Activated CD8-positive, alpha-beta memory T cell treated with anti-CD3 and anti-CD28 coated beads for 36 hours (primary cell): ENCODE measurements at regions not wholly inside any gene's neighbourhood (a gene's known extent, or its start where the extent isn't known, plus 50 kb on each side); places are given as distances from the start of the nearest gene placed in this dataset.
"Not testable (repeated sequence)": the region's sequence is repeated elsewhere in the genome, so short reads cannot be mapped to it uniquely, and the experiment has no call there.

Source experiments
- CTCF ChIA-PET: fragments of 350-600 bp; sonication (Branson Sonifier 250); formaldehyde crosslinking; loops from one replicate; lab custom pipeline; 2021; ENCODE audit warnings: antibody characterized with exemption; lab: Charles Lee
- POLR2A ChIA-PET: fragments of 350-600 bp; sonication (Branson Sonifier 250); formaldehyde crosslinking; loops from one replicate; lab custom pipeline; 2021; ENCODE audit warnings: antibody characterized with exemption; lab: Charles Lee

DNA sequence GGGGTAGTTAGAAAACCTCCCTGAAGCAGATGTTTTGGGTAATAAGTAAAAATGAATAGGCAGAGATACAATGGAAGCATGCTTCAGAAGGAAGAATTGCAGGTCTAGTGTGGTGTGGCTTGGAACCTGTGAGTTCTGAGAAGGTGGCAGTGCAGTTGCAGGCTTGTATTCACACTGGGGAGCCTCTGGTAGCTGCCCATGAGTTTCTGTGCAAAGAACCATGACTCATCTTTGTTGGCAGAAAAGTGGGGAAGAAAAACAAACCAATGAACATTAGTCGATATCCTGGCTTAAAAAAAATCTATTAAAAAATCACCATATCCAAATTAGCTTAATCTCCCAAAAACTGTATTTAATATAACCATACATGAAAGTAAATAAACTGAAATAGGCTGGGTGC is 232.6 kb downstream of the FAT3 start:
- POLR2A ChIA-PET, result no interaction called here
- CTCF ChIA-PET, result no interaction called here

- CTCF ChIA-PET, result no interaction called here
- POLR2A ChIA-PET, result no interaction called here
Measured at GRCh38 chr11:92458486-92458885, 233.9 kb downstream of the FAT3 start.

DNA sequence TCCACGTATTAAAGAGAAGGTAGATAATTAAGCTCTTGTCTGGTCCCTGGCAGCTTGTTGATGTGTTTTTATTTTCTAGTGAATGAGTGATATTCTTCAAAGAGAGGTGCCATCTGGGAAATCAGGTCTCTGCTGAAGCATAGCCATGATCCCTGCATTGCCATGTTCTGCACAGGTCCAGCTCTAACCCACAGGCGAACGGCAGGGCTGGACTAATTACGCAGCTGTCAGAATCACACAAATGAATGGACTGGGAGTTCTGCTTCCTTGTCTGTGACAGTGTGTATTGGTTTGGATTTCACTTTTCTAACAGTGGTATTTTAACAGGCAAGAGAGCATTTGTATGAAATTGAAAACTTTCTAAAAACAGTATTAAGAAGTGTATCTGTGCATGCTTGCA is 235.6 kb downstream of the FAT3 start:
- POLR2A ChIA-PET, result no interaction called here

DNA sequence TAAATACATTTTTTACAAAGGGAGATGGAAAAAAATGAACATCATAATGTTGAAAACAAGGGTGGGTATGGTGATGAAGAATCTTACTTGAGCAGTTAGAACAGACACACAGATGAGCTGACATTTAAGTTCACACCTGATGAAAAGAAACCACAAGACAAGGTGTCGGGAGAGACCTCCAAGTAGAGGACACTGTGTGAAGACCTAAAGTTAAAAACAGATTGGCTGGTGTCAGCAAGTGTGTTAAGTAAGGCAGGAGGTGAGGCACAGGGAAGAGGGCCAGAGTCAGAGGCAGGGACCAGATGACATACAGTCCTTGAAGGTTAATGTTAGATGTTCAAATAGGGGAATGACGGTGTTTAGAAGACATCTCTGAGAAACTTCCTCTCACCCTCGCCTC is 236.8 kb downstream of the FAT3 start:
- ChIA-PET POLR2A (no interaction called here), CTCF (no interaction called here)

More for the DNA sequence above, 235.6 kb downstream of the FAT3 start:
- CTCF ChIA-PET, result no interaction called here

DNA sequence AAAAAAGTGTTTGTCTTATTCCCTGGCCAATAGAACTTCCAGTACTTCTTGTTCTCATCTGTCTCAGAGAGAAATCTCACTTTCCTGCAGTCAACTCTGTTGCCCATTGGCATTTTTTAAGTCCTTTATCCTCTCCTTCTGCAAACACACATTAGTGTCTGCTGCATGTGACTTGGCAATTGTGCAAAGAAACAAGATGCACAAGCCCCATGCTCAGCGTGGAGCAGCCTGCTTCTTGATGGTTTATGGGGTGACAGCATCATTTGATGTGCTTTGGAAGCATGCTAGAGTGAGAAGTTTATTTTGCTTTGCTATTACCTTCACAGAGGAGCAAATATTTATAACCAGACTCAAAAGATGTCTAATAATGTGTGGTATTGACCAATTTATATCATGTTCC is 238.2 kb downstream of the FAT3 start:
- ChIA-PET POLR2A (no interaction called here), CTCF (no interaction called here)

DNA sequence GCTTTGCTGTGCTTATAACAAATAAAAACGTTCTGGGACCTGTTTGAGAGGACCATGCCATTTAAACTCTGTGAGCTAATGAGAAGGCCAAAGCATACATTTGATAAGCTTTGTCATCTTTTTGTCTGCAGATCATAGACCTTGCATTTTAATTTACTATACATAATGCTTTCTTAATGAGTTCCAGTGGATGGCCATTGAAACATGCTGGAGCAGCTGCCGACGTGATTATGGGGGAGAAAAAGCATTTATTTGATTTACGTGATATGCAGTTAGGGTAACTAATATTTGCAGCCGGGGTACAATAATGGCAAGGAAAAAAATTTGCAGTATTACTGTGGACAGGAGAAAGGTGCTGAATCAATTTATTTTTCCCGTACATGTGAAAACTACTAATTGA is 240.2 kb downstream of the FAT3 start:
- ChIA-PET POLR2A (no interaction called here), CTCF (interaction anchor here (0.5 kb wide), 1 partner anchor 49 kb away, joined by 4 read pairs; no protein-coding TSS in a partner anchor)

- POLR2A ChIA-PET, result not testable (repeated sequence)
- CTCF ChIA-PET, result interaction anchor here (0.5 kb wide), 1 partner anchor 50 kb away, joined by 4 read pairs; no protein-coding TSS in a partner anchor
Measured at GRCh38 chr11:92465410-92465809, 240.8 kb downstream of the FAT3 start.

DNA sequence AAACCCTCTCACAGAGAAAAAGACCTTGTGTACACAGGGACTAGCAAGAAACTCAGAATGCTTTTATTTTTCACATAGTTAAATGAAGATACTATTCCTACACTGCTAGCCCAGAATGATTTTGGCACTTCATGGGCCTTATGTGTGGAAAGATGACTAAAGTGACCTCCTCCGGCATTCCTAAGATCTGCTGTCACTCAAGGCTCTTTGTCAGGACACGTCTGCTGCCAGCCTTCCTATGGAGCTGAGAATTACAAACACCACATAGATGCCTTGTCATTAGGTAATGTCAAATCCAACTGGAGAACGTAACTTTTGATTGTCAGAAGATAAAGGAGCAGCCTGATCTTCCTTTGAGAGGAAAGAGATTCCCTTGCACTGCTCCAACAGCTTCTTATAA is 249.1 kb downstream of the FAT3 start:
- ChIA-PET CTCF (no interaction called here), POLR2A (no interaction called here)

DNA sequence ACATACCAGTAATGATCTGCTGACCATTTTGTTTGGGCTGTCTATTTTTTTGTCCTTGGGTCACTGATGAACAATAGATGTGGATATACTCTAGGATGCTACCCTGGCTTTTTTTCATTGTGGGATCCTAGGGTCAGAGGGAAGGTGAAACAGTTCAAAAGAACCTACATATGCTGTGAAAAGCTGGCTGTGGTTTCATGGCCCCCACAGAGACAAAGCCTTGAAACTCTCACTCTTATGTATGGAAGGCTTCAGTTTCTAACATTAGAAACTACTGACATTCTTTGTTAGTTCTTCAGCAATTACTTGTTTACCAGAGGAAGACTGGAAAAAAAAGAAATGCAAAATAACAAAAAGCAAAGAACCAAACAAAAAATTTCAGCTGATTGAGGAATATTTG is 250.7 kb downstream of the FAT3 start:
- CTCF ChIA-PET, result no interaction called here
- POLR2A ChIA-PET, result no interaction called here

DNA sequence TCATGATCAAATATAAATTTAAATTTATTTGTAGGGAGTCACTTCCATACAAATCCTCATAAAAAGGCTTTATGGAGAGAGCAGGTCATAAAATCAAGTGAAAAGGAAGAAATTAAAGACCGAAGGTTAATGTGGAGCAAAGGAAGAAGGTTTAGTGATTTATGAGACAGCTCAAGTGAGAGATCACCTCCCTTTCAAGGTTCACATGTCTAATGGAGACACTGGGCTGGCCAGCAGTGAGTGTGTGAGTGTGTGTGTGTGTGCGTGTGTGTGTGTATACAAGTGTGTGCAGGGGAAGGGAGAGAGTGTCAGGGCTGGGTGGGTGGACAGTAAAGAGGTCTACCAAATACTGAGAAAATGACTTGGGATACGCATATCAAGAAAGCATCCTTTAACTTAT is 251.2 kb downstream of the FAT3 start:
- POLR2A ChIA-PET, result no interaction called here

DNA sequence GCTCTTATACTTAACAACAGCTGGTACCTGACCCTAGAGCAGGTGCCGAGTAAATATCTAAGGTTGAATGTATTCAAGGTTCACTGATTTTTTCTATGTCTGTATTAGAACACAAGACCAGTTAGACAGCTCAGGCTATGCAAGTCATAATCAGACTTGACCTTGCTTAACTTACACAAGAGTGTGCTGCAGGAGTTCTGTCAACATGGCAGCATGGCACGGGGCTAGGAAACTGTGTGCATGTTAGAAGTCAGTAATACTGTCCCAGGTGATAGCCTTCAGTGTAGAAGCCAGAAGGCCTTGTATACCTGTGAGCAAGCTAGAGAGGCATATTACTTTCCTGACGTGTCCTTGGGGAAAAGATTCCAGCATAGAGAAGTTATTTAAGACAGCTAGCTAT is 253.1 kb downstream of the FAT3 start:
- POLR2A ChIA-PET, result no interaction called here
- CTCF ChIA-PET, result no interaction called here

More for the DNA sequence above, 251.2 kb downstream of the FAT3 start:
- CTCF ChIA-PET, result no interaction called here

DNA sequence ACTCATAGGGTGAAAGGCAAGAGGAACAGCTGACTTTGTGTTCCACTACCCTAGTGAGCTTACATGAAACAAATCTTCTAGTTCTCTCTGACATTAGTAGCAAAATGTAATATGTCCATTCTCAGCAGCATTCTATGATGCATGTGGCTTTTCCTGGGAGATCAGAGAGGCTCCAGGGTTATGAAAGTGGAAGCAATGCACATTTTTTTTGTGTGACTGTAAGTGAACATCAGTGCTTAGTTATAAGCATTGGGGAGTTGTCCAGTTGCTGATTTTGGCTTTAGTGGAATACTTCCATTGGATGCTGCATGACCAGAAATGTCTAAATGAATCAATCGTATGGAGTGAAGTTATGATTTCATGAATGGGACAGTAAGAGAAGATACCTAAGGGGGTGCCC is 255.9 kb downstream of the FAT3 start:
- ChIA-PET CTCF (no interaction called here), POLR2A (no interaction called here)

GRCh38 chr11:92482492-92483060 is 258.0 kb downstream of the FAT3 start:
- CTCF ChIA-PET, result no interaction called here
- POLR2A ChIA-PET, result no interaction called here

DNA sequence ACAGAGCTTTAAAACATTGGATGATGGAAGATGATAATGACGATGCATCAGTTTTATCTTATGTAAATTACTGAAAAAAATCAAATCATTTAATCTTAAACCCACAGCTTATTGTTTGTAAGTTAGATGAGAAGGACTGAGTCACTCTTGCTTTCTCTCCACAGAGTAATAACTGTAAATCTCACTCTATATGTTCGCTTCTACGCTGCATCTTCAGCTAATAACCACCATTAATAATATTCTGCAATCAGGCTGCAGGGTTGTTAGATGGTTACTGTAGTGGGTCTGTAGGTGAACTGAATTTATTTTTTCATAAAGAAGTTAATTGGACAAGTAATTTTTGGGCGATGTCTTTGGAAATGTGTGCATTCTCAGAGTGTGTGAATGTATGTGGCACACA is 260.0 kb downstream of the FAT3 start:
- ChIA-PET CTCF (no interaction called here), POLR2A (no interaction called here)

GRCh38 chr11:92489826-92490399 is 265.3 kb downstream of the FAT3 start:
- ChIA-PET CTCF (no interaction called here), POLR2A (no interaction called here)

DNA sequence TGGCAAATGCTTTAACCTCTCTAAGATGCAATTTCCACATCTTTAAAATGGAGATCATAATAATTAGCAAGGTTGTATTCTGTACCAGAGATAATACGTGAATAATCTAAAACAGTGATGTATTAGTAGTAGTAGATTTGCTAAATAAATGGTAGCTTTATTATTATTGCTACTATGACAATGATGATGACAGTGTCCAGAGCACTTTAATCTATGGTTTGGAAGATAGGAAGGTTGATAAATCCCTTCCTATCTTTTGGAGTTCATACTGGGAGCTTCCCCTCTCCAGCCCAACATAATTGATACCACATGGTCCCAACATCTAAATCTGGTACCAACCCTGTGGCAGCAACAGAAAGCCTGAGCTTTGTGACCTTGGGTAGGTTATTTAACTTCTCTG is 267.8 kb downstream of the FAT3 start:
- ChIA-PET POLR2A (no interaction called here), CTCF (no interaction called here)

- POLR2A ChIA-PET, result no interaction called here
- CTCF ChIA-PET, result no interaction called here
Measured at GRCh38 chr11:92495107-92495793, 270.6 kb downstream of the FAT3 start.

GRCh38 chr11:92500453-92500852 is 275.8 kb downstream of the FAT3 start:
- POLR2A ChIA-PET, result no interaction called here
- CTCF ChIA-PET, result no interaction called here

DNA sequence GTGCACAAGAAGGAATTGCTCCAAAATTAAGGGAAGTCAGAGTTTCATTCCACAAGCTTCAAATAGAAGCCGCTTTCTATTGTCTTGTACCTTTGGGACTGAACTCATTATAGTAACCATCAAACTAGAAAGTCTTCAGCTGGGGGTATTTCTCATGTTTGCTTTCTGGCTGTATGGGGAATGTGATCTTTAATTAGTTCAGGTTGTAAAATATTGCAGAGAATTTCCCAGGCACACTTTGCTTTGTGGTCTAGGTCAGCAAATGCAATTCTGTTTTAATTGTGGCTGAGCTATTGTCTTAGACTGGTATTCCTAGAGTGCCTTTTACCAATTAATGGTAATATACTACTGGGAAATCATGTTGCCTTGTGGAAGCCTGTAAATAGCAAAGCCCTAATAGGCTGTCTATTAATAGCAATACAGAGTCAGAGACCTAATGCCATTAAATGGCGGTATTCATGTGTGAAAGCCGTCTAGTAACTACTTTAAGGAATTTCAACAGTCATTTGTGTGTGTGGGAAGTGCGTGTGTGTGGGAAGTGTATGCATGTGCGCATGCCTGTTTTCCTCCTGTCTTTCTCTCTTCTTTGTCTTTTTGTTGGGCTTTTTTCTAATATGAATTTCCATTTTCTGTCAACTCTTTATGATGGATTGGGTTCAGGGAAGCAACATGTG is 276.6 kb downstream of the FAT3 start:
- ChIA-PET CTCF (no interaction called here), POLR2A (no interaction called here)

GRCh38 chr11:92504004-92504403 is 279.4 kb downstream of the FAT3 start:
- CTCF ChIA-PET, result no interaction called here
- POLR2A ChIA-PET, result no interaction called here

DNA sequence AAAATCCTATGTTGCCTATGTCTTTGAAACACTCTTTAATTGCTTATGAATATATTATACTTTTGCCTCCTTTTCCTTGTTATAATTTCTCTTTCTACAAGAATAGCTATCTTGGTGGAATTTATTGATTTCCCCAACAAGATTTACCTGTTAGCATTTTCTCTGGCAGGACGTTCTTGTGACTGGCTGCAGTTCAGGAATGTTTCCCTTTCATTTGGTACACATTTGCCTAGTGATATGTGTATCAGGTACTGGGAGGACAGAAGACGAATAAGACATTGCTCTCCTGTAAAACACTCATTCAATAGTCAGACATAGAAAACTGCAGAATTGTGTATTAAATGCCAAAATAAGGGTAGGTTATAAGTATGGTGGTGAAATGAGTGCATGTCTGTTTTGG is 279.9 kb downstream of the FAT3 start:
- CTCF ChIA-PET, result no interaction called here

More for the DNA sequence above, 279.9 kb downstream of the FAT3 start:
- POLR2A ChIA-PET, result no interaction called here
